Gastrocnemius medialis (tissue), 4 donors: ENCODE measurements at regions not wholly inside any gene's neighbourhood (a gene's known extent, or its start where the extent isn't known, plus 50 kb on each side); places are given as distances from the start of the nearest gene placed in this dataset.

Source experiments
- POLR2A ChIP-seq, 2 donors: fragments of 450-650 bp; IDR thresholded peaks; one replicate each; pipeline ENCODE4 v1.6.1; 2017; ENCODE audit warnings: antibody characterized with exemption in 2 of 2, mild to moderate bottlenecking in 2 of 2, moderate library complexity in 2 of 2
- TF ChIP-seq, protein P1 (sequence below), 5 experiments: fragments of 450-650 bp in 3 of 5; fragments of 200-600 bp in 2 of 5; sonication (generic) in 2 of 5; IDR thresholded peaks in 4 of 5; conservative IDR thresholded peaks in 1 of 5; 1 replicate in 4 of 5; 2 replicates in 1 of 5; pipeline ENCODE4 v1.5.1; 2016 to 2019; ENCODE audit warnings: antibody characterized with exemption in 5 of 5, mild to moderate bottlenecking in 3 of 5, moderate library complexity in 3 of 5

- TF ChIP-seq, protein P1, sequence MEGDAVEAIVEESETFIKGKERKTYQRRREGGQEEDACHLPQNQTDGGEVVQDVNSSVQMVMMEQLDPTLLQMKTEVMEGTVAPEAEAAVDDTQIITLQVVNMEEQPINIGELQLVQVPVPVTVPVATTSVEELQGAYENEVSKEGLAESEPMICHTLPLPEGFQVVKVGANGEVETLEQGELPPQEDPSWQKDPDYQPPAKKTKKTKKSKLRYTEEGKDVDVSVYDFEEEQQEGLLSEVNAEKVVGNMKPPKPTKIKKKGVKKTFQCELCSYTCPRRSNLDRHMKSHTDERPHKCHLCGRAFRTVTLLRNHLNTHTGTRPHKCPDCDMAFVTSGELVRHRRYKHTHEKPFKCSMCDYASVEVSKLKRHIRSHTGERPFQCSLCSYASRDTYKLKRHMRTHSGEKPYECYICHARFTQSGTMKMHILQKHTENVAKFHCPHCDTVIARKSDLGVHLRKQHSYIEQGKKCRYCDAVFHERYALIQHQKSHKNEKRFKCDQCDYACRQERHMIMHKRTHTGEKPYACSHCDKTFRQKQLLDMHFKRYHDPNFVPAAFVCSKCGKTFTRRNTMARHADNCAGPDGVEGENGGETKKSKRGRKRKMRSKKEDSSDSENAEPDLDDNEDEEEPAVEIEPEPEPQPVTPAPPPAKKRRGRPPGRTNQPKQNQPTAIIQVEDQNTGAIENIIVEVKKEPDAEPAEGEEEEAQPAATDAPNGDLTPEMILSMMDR (IDR thresholded peaks at IDR 0.05 in 4 of 5, conservative IDR thresholded peaks at IDR 0.05 in 1 of 5): no peak
- no peak for TF ChIP-seq POLR2A (IDR thresholded peaks at IDR 0.05)
Observed at GRCh38 chr2:212945526-212945925, 205.9 kb downstream of the IKZF2 start.
